IPS DF 6.9 (cell line): ENCODE measurements at regions not wholly inside any gene's neighbourhood (a gene's known extent, or its start where the extent isn't known, plus 50 kb on each side); places are given as distances from the start of the nearest gene placed in this dataset.
"Not testable (repeated sequence)": the region's sequence is repeated elsewhere in the genome, so short reads cannot be mapped to it uniquely, and the experiment has no call there.

Experiments
- DNase-seq: peaks from one replicate; pipeline ENCODE4 v3.0.0-alpha.2; 2013; ENCODE audit warnings: low read depth, low spot score
- H3K27ac ChIP-seq: one replicate; pipeline ENCODE4 v1.5.1; 2013; ENCODE audit warnings: low read length, control low read depth
- H3K27me3 ChIP-seq: 2 replicates; pipeline ENCODE4 v1.6.1; 2013; ENCODE audit warnings: mild to moderate bottlenecking, low read length; ENCODE audit not compliant: control insufficient read depth, insufficient read depth
- H3K36me3 ChIP-seq: 2 replicates; pipeline ENCODE4 v1.6.1; 2013; ENCODE audit warnings: low read length; ENCODE audit not compliant: control insufficient read depth, insufficient read depth
- H3K4me1 ChIP-seq: 2 replicates; pipeline ENCODE4 v1.6.1; 2013; ENCODE audit warnings: low read length; ENCODE audit not compliant: control insufficient read depth, insufficient read depth
- H3K4me3 ChIP-seq: 2 replicates; pipeline ENCODE4 v1.5.1; 2013; ENCODE audit warnings: mild to moderate bottlenecking, low read length
- H3K9me3 ChIP-seq: 2 replicates; pipeline ENCODE4 v1.6.1; 2013; ENCODE audit warnings: low read length, inconsistent platforms; ENCODE audit not compliant: control insufficient read depth, insufficient read depth
- WGBS: extraction: QIAGEN DNeasy Blood & Tissue Kit; methylation state at CpG from one replicate; pipeline ENCODE4 v1.1.7; 2013; ENCODE audit warnings: mixed read lengths, missing lambda C conversion rate; ENCODE audit not compliant: insufficient read length, insufficient coverage; 5-methylcytosine and 5-hydroxymethylcytosine counted together

GRCh38 chr16:35565626-35566025 lies 2106.2 kb downstream of the TP53TG3F start:
- H3K4me3 ChIP-seq, result no peak overlapping the region
- H3K4me1 ChIP-seq, result no peaks in the 10 kb centered on the region
- WGBS, result no CpG with 5 or more reads among the region's 1 CpG
- no peak for DNase-seq
- H3K27me3 ChIP-seq, result no peaks in the 10 kb centered on the region
- peaks cover 35% of the 10 kb centered on the region for H3K9me3 ChIP-seq
- H3K27ac ChIP-seq, result no peak overlapping the region
- no peaks in the 10 kb centered on the region for H3K36me3 ChIP-seq

- Histone ChIP-seq H3K36me3 (no peaks in the 10 kb centered on the region; the same call in 1 of the 2 replicates), H3K4me1 (no peaks in the 10 kb centered on the region), H3K4me3 (no peak overlapping the region), H3K27me3 (no peaks in the 10 kb centered on the region), H3K9me3 (peaks cover 35% of the 10 kb centered on the region), H3K27ac (no peak overlapping the region)
- no peak for DNase-seq
These were observed 2110.0 kb downstream of the TP53TG3F start for GRCh38 chr16:35569413-35569812.

GRCh38 chr16:35570946-35571345 lies 2111.5 kb downstream of the TP53TG3F start:
- no peaks in the 10 kb centered on the region for H3K4me1 ChIP-seq
- DNase-seq, result no peak
- H3K9me3 ChIP-seq, result peaks cover 40% of the 10 kb centered on the region
- H3K27me3 ChIP-seq, result no peaks in the 10 kb centered on the region
- no peak overlapping the region for H3K4me3 ChIP-seq
- H3K36me3 ChIP-seq, result no peaks in the 10 kb centered on the region; the same call in 1 of the 2 replicates
- H3K27ac ChIP-seq, result no peak overlapping the region
- no CpG with 5 or more reads among the region's 2 CpGs for WGBS

GRCh38 chr16:35572186-35572585 lies 2112.8 kb downstream of the TP53TG3F start:
- no peaks in the 10 kb centered on the region for H3K4me1 ChIP-seq
- DNase-seq, result no peak
- H3K4me3 ChIP-seq, result no peak overlapping the region
- H3K27me3 ChIP-seq, result no peaks in the 10 kb centered on the region
- no peaks in the 10 kb centered on the region; the same call in 1 of the 2 replicates for H3K36me3 ChIP-seq
- peaks cover 32% of the 10 kb centered on the region for H3K9me3 ChIP-seq
- WGBS, result no CpG with 5 or more reads among the region's 3 CpGs
- H3K27ac ChIP-seq, result no peak overlapping the region

GRCh38 chr16:35573407-35573806 lies 2114.0 kb downstream of the TP53TG3F start:
- no peaks in the 10 kb centered on the region for H3K4me1 ChIP-seq
- WGBS, result no CpG with 5 or more reads among the region's 12 CpGs

GRCh38 chr16:35574011-35574410 lies 2114.6 kb downstream of the TP53TG3F start:
- WGBS, result no CpG with 5 or more reads among the region's 29 CpGs

More at GRCh38 chr16:35573407-35573806, 2114.0 kb downstream of the TP53TG3F start:
- H3K27me3 ChIP-seq, result no peaks in the 10 kb centered on the region
- H3K9me3 ChIP-seq, result peaks cover 38% of the 10 kb centered on the region
- DNase-seq, result no peak
- H3K27ac ChIP-seq, result no peak overlapping the region
- no peak overlapping the region for H3K4me3 ChIP-seq
- no peaks in the 10 kb centered on the region; the same call in 1 of the 2 replicates for H3K36me3 ChIP-seq

GRCh38 chr16:35574454-35575431 lies 2115.3 kb downstream of the TP53TG3F start:
- H3K27me3 ChIP-seq, result no peaks in the 10 kb centered on the region

More at GRCh38 chr16:35574011-35574410, 2114.6 kb downstream of the TP53TG3F start:
- H3K4me3 ChIP-seq, result no peak overlapping the region
- no peaks in the 10 kb centered on the region for H3K27me3 ChIP-seq
- H3K4me1 ChIP-seq, result no peaks in the 10 kb centered on the region
- no peak for DNase-seq
- peaks cover 38% of the 10 kb centered on the region for H3K9me3 ChIP-seq
- H3K36me3 ChIP-seq, result no peaks in the 10 kb centered on the region; the same call in 1 of the 2 replicates
- no peak overlapping the region for H3K27ac ChIP-seq

GRCh38 chr16:35575432-35575821 lies 2116.0 kb downstream of the TP53TG3F start:
- WGBS, result no CpG with 5 or more reads among the region's 17 CpGs
- no peak for DNase-seq
- Histone ChIP-seq H3K27me3 (no peaks in the 10 kb centered on the region), H3K4me3 (no peak overlapping the region), H3K36me3 (no peaks in the 10 kb centered on the region; the same call in 1 of the 2 replicates), H3K27ac (no peak overlapping the region), H3K9me3 (peaks cover 34% of the 10 kb centered on the region), H3K4me1 (no peaks in the 10 kb centered on the region)

More at GRCh38 chr16:35574454-35575431, 2115.3 kb downstream of the TP53TG3F start:
- no peaks in the 10 kb centered on the region; the same call in 1 of the 2 replicates for H3K36me3 ChIP-seq
- H3K27ac ChIP-seq, result no peak overlapping the region
- peaks cover 35% of the 10 kb centered on the region for H3K9me3 ChIP-seq
- H3K4me1 ChIP-seq, result no peaks in the 10 kb centered on the region
- no peak overlapping the region for H3K4me3 ChIP-seq
- no CpG with 5 or more reads among the region's 60 CpGs for WGBS
- no peak for DNase-seq

GRCh38 chr16:35585411-35585810 lies 2126.0 kb downstream of the TP53TG3F start:
- Histone ChIP-seq H3K4me3 (no peak overlapping the region), H3K27me3 (no peaks in the 10 kb centered on the region), H3K9me3 (peaks cover 3% of the 10 kb centered on the region; the same call in 1 of the 2 replicates), H3K4me1 (no peaks in the 10 kb centered on the region), H3K36me3 (no peaks in the 10 kb centered on the region), H3K27ac (no peak overlapping the region)
- WGBS, result no CpG with 5 or more reads among the region's 1 CpG
- DNase-seq, result no peak

GRCh38 chr16:35590913-35591312 lies 2131.5 kb downstream of the TP53TG3F start:
- H3K36me3 ChIP-seq, H3K9me3 ChIP-seq, H3K4me1 ChIP-seq, H3K27ac ChIP-seq, DNase-seq, H3K4me3 ChIP-seq, H3K27me3 ChIP-seq: not testable (repeated sequence)
- WGBS, result no CpG with 5 or more reads among the region's 7 CpGs
